ENCODE measurements at regions not wholly inside any gene's neighbourhood (a gene's known extent, or its start where the extent isn't known, plus 50 kb on each side); places are given as distances from the start of the nearest gene placed in this dataset.

- TF ChIP-seq CTCF (IDR thresholded peaks at IDR 0.05 in 4 of 5, conservative IDR thresholded peaks at IDR 0.05 in 1 of 5) (no peak), POLR2A (IDR thresholded peaks at IDR 0.05) (no peak)
Observed at GRCh38 chr2:8437949-8438400, 243.9 kb upstream of the ID2 start.
